Activated B cell treated with CpG ODN at 0.5 μM for 24 hours (primary cell): ENCODE measurements at regions not wholly inside any gene's neighbourhood (a gene's known extent, or its start where the extent isn't known, plus 50 kb on each side); places are given as distances from the start of the nearest gene placed in this dataset.
"Not testable (repeated sequence)": the region's sequence is repeated elsewhere in the genome, so short reads cannot be mapped to it uniquely, and the experiment has no call there.

Experiments
- ATAC-seq: fragments of 200-7000 bp; cut with Tn5 transposase; one replicate; pipeline ENCODE4 v1.10.0; 2021; ENCODE audit warnings: low read depth, mild to moderate bottlenecking, moderate library complexity
- CTCF ChIA-PET: fragments of 350-600 bp; sonication (Branson Sonifier 250); formaldehyde crosslinking; loops from one replicate; lab custom pipeline; 2021; ENCODE audit warnings: antibody characterized with exemption; lab: Charles Lee
- POLR2A ChIA-PET: fragments of 350-600 bp; sonication (Branson Sonifier 250); formaldehyde crosslinking; loops from one replicate; lab custom pipeline; 2021; ENCODE audit warnings: antibody characterized with exemption; lab: Charles Lee
- DNase-seq: peaks from one replicate; pipeline ENCODE4 v3.0.0; 2022
- H3K27ac Mint-ChIP-seq: one replicate; pipeline ENCODE4 v1.8.0; 2020; ENCODE audit warnings: mixed read lengths
- H3K27me3 Mint-ChIP-seq: one replicate; pipeline ENCODE4 v1.8.0; 2021; ENCODE audit warnings: mixed read lengths
- H3K36me3 Mint-ChIP-seq: one replicate; pipeline ENCODE4 v1.8.0; 2021; ENCODE audit warnings: low read depth, mixed read lengths
- H3K4me1 Mint-ChIP-seq: one replicate; pipeline ENCODE4 v1.8.0; 2021; ENCODE audit warnings: mixed read lengths
- H3K4me3 Mint-ChIP-seq: one replicate; pipeline ENCODE4 v1.8.0; 2020; ENCODE audit warnings: mild to moderate bottlenecking, mixed read lengths
- H3K9me3 Mint-ChIP-seq: one replicate; pipeline ENCODE4 v1.8.0; 2020; ENCODE audit warnings: mixed read lengths
- intact Hi-C: fragments of 100-400 bp; cut with micrococcal nuclease; formaldehyde crosslinking; loops from one replicate; pipeline ENCODE4 v1.15.1; 2024
- TF ChIP-seq, protein P1 (sequence below): fragments of 200-600 bp; IDR thresholded peaks from one replicate; pipeline ENCODE4 v1.8.0; 2022; ENCODE audit warnings: antibody characterized with exemption, mild to moderate bottlenecking

DNA sequence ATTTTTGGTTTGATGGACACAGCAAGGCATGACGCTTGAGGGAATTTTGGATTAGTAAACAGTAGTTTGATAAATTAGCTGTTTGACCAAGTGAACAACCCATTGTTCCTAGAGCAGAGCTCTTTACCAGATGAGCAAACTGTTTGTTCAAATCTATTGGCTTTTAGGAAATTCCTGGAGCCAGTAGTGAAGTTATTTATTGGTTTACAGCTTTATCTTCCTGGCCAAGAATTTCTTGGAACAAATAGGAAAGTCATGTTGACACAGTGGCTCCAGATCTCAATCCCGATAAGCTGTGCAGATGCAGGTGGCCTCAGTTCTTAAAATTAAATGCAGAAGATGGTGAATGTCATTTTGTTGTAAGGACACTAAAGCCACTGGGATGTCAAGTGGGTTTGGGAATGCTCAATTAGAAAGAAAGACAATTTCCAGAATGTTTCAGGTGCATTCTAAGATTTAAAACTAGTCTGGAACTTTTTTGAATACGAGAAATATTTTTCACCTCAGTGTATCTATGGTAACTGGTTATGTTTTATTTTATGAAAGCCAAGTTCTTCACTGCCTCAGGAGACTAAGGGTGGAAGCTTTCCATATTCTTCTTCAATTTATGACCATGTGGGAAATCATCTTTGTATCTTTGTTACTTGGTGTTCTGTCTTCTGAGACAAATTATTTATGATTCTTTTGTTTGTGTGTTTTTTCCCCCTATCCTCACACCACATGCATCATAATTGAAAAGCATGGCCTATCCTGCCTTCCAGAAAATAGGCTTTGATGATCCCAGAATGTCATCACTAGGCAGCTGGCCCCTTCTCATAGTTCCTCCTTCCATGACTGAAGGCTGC, 554.5 kb downstream of the STIM2 start:
- no peak for ATAC-seq
- no peak overlapping the region for H3K4me3 Mint-ChIP-seq
- no peaks in the 10 kb centered on the region for H3K27me3 Mint-ChIP-seq
- H3K9me3 Mint-ChIP-seq, result peaks cover 8% of the 10 kb centered on the region
- ChIA-PET CTCF (no interaction called here), POLR2A (no interaction called here)
- no peak for DNase-seq
- H3K4me1 Mint-ChIP-seq, result no peaks in the 10 kb centered on the region
- no peak overlapping the region for H3K27ac Mint-ChIP-seq
- intact Hi-C loops, result no loop called here
- TF ChIP-seq, protein P1, sequence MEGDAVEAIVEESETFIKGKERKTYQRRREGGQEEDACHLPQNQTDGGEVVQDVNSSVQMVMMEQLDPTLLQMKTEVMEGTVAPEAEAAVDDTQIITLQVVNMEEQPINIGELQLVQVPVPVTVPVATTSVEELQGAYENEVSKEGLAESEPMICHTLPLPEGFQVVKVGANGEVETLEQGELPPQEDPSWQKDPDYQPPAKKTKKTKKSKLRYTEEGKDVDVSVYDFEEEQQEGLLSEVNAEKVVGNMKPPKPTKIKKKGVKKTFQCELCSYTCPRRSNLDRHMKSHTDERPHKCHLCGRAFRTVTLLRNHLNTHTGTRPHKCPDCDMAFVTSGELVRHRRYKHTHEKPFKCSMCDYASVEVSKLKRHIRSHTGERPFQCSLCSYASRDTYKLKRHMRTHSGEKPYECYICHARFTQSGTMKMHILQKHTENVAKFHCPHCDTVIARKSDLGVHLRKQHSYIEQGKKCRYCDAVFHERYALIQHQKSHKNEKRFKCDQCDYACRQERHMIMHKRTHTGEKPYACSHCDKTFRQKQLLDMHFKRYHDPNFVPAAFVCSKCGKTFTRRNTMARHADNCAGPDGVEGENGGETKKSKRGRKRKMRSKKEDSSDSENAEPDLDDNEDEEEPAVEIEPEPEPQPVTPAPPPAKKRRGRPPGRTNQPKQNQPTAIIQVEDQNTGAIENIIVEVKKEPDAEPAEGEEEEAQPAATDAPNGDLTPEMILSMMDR, result no peak
- H3K36me3 Mint-ChIP-seq, result no peaks in the 10 kb centered on the region

DNA sequence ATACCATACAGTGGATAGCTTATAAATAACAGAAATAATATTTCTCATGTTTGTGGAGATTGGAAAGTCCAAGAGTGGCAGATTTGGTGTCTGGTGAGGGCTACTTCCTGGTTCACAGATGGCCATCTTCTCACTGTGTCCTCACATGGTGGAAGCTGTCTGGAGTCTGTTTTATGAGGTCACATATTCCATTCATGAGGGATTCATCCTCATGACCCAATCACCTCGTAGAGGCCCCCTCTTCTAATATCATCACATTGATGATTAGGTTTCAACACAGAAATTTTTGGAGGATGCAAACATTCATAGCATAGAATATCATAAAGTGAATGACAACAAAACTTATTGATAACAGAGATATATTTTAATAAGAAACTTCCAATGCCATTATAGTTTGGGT, 568.0 kb downstream of the STIM2 start:
- H3K27ac Mint-ChIP-seq, result no peak overlapping the region
- DNase-seq, result no peak
- no peaks in the 10 kb centered on the region for H3K36me3 Mint-ChIP-seq
- CTCF ChIA-PET, result no interaction called here
- POLR2A ChIA-PET, result no interaction called here
- H3K4me3 Mint-ChIP-seq, result no peak overlapping the region
- no peaks in the 10 kb centered on the region for H3K9me3 Mint-ChIP-seq
- no peak for ATAC-seq
- no peaks in the 10 kb centered on the region for H3K4me1 Mint-ChIP-seq
- no peaks in the 10 kb centered on the region for H3K27me3 Mint-ChIP-seq
- TF ChIP-seq, protein P1, result no peak
- intact Hi-C loops, result no loop called here

DNA sequence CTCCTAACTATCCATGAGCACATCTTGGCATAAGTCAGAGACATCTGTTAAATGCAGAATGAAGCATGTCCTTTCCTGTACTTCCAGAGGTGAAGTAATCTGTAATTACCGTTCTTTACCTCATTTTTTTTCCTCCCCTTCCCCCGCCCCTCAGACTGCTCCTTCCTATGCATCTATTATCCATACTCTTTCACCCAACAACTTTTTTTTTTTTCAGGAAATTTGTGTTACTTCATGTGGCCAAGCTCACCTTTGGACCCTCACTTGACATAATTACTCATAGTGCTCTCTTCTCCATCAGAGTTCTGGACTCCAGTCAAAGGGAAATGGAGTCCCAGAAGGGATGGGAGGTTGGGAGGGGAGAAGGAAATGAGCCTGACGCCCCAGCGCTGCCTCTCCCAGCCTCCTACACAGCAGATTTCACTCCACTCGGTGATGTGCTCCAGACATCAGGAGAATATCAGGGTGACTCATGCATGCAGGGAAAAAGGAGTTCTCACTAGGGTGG, 568.8 kb downstream of the STIM2 start:
- no peak for DNase-seq
- H3K27me3 Mint-ChIP-seq, result no peaks in the 10 kb centered on the region
- H3K9me3 Mint-ChIP-seq, result peaks cover 3% of the 10 kb centered on the region
- TF ChIP-seq, protein P1, result no peak
- H3K36me3 Mint-ChIP-seq, result no peaks in the 10 kb centered on the region
- CTCF ChIA-PET, result no interaction called here
- intact Hi-C loops, result no loop called here
- no peaks in the 10 kb centered on the region for H3K4me1 Mint-ChIP-seq
- POLR2A ChIA-PET, result no interaction called here
- no peak overlapping the region for H3K4me3 Mint-ChIP-seq
- no peak for ATAC-seq
- no peak overlapping the region for H3K27ac Mint-ChIP-seq

DNA sequence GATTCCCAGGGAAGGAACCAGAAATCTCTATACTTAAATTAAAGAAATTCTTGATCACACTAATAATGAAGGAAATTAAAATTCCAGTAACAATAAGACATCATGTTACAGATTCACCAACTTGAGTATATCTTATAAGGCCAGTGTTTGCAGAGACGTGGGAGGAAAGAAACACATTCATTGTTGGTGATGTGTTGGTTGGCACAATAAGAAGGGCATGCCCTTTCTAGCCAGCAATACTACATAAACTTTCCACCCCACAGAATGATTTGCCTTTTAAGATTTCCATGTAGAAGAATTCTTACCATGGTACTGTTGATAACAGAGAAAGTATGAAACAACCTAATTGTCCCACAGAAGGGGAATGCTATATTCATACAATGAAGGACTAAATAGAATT, 581.5 kb downstream of the STIM2 start:
- H3K36me3 Mint-ChIP-seq, result no peaks in the 10 kb centered on the region
- H3K4me1 Mint-ChIP-seq, result no peaks in the 10 kb centered on the region
- TF ChIP-seq, protein P1, result no peak
- ATAC-seq, result no peak
- no peaks in the 10 kb centered on the region for H3K27me3 Mint-ChIP-seq
- no peak overlapping the region for H3K27ac Mint-ChIP-seq
- H3K9me3 Mint-ChIP-seq, result no peaks in the 10 kb centered on the region
- ChIA-PET POLR2A (no interaction called here), CTCF (no interaction called here)
- intact Hi-C loops, result no loop called here
- no peak overlapping the region for H3K4me3 Mint-ChIP-seq
- DNase-seq, result no peak

DNA sequence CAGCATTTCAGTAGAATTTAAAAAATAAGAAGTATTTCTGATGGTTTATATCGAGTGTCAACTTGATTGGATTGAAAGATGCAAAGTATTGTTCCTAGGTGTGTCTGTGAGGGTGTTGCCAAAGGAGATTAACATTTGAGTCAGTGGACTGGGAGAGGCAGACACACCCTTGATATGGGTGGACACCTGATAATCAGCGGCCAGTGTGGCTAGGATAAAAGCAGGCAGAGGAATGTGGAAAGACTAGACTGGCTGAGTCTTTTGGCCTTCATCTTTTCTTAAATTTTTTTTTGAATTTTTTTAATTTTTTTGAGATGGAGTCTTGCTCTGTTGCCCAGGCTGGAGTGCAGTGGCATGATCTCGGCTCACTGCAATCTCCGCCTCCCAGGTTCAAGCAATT, 582.0 kb downstream of the STIM2 start:
- H3K4me1 Mint-ChIP-seq, POLR2A ChIA-PET, intact Hi-C loops, H3K36me3 Mint-ChIP-seq, H3K4me3 Mint-ChIP-seq, H3K27ac Mint-ChIP-seq, H3K27me3 Mint-ChIP-seq, DNase-seq, ATAC-seq, CTCF ChIA-PET, H3K9me3 Mint-ChIP-seq: not testable (repeated sequence)
